PC-3 (cell line): ENCODE measurements at regions not wholly inside any gene's neighbourhood (a gene's known extent, or its start where the extent isn't known, plus 50 kb on each side); places are given as distances from the start of the nearest gene placed in this dataset.
"Not testable (repeated sequence)": the region's sequence is repeated elsewhere in the genome, so short reads cannot be mapped to it uniquely, and the experiment has no call there.

Experiments used
- ATAC-seq: fragments of 200-7000 bp; cut with Tn5 transposase; 2 replicates; pipeline ENCODE4 v1.9.1; 2020; ENCODE audit warnings: mild to moderate bottlenecking, moderate library complexity
- BruUV-seq: library from RNA; stranded (reverse); fragments of 400-500 nt; replicated peaks from 2 replicates; lab custom pipeline; 2021; lab: Mats Ljungman, UMichigan
- CTCF ChIA-PET: fragments of 300-600 bp; sonication (Branson Sonifier 250); formaldehyde crosslinking; loops from one replicate; lab custom pipeline; 2022; ENCODE audit warnings: antibody characterized with exemption; lab: Charles Lee
- POLR2A ChIA-PET: fragments of 300-600 bp; sonication (Branson Sonifier 250); formaldehyde crosslinking; loops from one replicate; lab custom pipeline; 2022; ENCODE audit warnings: antibody characterized with exemption; ENCODE audit not compliant: unreplicated experiment; lab: Charles Lee
- DNase-seq: peaks from one replicate; pipeline ENCODE4 v3.0.0-alpha.2; 2015
- H2AFZ ChIP-seq: fragments of 300-600 bp; sonication (generic); 2 replicates; pipeline ENCODE4 v1.6.0; 2016; ENCODE audit warnings: antibody characterized with exemption, low read length
- H3F3A ChIP-seq: fragments of 300-600 bp; sonication (generic); one replicate; pipeline ENCODE4 v1.6.0; 2017; ENCODE audit warnings: antibody characterized with exemption, low read length, control low read depth, mild to moderate bottlenecking; ENCODE audit not compliant: unreplicated experiment
- H3K27ac ChIP-seq: fragments of 300-600 bp; sonication (generic); 2 replicates; pipeline ENCODE4 v1.5.1; 2016; ENCODE audit warnings: mild to moderate bottlenecking, low read length
- H3K27me3 ChIP-seq: fragments of 300-600 bp; sonication (generic); 2 replicates; pipeline ENCODE4 v1.6.1; 2016; ENCODE audit warnings: low read length, mixed read lengths
- H3K36me3 ChIP-seq: fragments of 300-600 bp; sonication (generic); 2 replicates; pipeline ENCODE4 v1.6.1; 2016; ENCODE audit warnings: low read depth, mixed run types, low read length, mixed read lengths
- H3K4me1 ChIP-seq: fragments of 300-600 bp; sonication (generic); 2 replicates; pipeline ENCODE4 v1.5.1; 2016; ENCODE audit warnings: low read length; ENCODE audit not compliant: insufficient read depth
- H3K4me2 ChIP-seq: fragments of 300-600 bp; sonication (generic); 2 replicates; pipeline ENCODE4 v1.6.0; 2016; ENCODE audit warnings: low read length
- H3K4me3 ChIP-seq: fragments of 300-600 bp; sonication (generic); 2 replicates; pipeline ENCODE4 v1.5.1; 2016; ENCODE audit warnings: mild to moderate bottlenecking, low read length, mixed read lengths
- H3K79me2 ChIP-seq: fragments of 300-600 bp; sonication (generic); 2 replicates; pipeline ENCODE4 v1.6.1; 2017; ENCODE audit warnings: low read length, mixed read lengths
- H3K9ac ChIP-seq: fragments of 300-600 bp; sonication (generic); 2 replicates; pipeline ENCODE4 v1.6.0; 2016; ENCODE audit warnings: mild to moderate bottlenecking, low read length
- H3K9me2 ChIP-seq: fragments of 300-600 bp; sonication (generic); replicated peaks from 2 replicates; pipeline ENCODE4 v1.6.1; 2016; ENCODE audit warnings: mixed run types, low read length, mixed read lengths
- H3K9me3 ChIP-seq: fragments of 300-600 bp; sonication (generic); 2 replicates; pipeline ENCODE4 v1.6.1; 2016; ENCODE audit warnings: low read length, mixed read lengths
- H4K20me1 ChIP-seq: fragments of 300-600 bp; sonication (generic); 2 replicates; pipeline ENCODE4 v1.6.1; 2016; ENCODE audit warnings: low read length, mixed read lengths
- EZH2 ChIP-seq: fragments of 300-600 bp; sonication (generic); IDR thresholded peaks from one replicate; pipeline ENCODE4 v1.6.1; 2017; ENCODE audit warnings: antibody characterized with exemption, mild to moderate bottlenecking, low read length; ENCODE audit not compliant: unreplicated experiment
- EZH2phosphoT487 ChIP-seq: fragments of 300-600 bp; sonication (generic); IDR thresholded peaks from 2 replicates; pipeline ENCODE4 v1.6.1; 2018; ENCODE audit warnings: mild to moderate bottlenecking, antibody characterized with exemption, low read length, borderline replicate concordance
- intact Hi-C: fragments of 100-400 bp; cut with micrococcal nuclease; formaldehyde crosslinking; loops from 2 replicates; pipeline ENCODE4 v1.9.0; 2023
- TF ChIP-seq, protein P1 (sequence below): fragments of 300-600 bp; sonication (generic); conservative IDR thresholded peaks from 2 replicates; pipeline ENCODE4 v1.5.1; 2017; ENCODE audit warnings: antibody characterized with exemption, low read depth, mild to moderate bottlenecking, low read length

DNA sequence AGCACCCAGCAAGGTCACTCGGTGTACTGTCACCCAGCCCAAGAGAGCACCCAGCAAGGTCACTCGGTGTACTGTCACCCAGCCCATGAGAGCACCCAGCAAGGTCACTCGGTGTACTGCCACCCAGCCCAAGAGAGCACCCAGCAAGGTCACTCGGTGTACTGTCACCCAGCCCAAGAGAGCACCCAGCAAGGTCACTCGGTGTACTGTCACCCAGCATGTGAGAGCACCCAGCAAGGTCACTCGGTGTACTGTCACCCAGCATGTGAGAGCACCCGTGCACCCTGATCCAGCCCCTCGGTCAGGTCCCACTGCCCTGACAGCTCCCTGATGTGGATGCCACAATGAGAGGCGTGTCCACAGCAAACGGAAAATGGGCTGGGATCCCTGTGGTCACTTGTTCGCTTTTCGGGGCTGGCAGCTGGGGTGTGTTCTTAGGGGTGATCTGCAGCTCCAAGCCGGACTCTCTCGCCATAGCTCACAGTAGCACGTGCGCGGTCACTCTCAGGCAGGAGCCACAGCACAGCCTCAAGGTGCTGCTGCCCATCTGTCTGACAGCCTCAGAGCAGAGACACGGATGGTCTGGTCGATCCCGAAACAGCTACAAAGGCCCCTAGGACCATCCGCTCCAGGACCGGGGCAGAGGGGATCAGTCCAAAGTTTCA is 324.9 kb downstream of the ADGRD1 start:
- BruUV-seq, ATAC-seq, H3K4me3 ChIP-seq, H3K9me2 ChIP-seq, H3K36me3 ChIP-seq, H3K27ac ChIP-seq, H4K20me1 ChIP-seq, H3K9ac ChIP-seq, CTCF ChIA-PET, DNase-seq, H3K4me1 ChIP-seq, H3K79me2 ChIP-seq, H3K4me2 ChIP-seq, POLR2A ChIA-PET, H3F3A ChIP-seq, H2AFZ ChIP-seq, intact Hi-C loops, H3K9me3 ChIP-seq: not testable (repeated sequence)
- peaks cover 71% of the 10 kb centered on the region for H3K27me3 ChIP-seq

DNA sequence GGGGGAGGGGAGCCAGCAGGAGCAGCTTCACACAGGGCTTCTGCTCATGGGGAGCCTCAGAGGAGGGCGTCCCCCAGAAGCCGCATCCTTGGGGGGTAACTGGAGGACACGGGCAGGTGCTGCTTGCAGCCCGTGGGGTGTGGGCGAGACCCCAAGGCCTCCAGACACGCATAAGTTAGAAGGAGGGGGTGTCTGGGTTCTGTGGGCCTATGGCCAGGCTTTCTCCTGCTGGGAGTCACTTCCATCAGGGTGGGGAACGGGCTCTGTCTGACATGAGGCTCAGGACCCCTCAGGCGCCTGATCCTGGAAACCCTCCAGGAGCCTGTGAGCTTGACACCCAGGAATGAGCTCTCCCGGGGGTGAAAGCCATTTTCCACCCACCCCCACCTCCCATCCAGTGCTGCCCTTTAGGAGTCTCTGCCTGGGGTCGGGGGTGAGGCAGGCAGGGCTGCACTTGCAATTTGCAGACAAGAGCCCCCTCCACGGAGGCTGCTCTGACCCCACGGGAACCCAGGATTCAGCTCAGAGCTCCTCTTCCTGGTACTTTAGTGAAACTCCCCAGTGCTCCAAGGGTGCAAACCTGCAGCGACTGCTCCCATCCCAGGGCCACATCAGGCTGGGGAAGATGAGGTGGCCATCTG is 325.7 kb downstream of the ADGRD1 start:
- no peak overlapping the region for H3K9ac ChIP-seq
- no peak overlapping the region for H3K4me3 ChIP-seq
- no TSS peak for BruUV-seq
- no peaks in the 10 kb centered on the region for H3K36me3 ChIP-seq
- H4K20me1 ChIP-seq, result no peaks in the 10 kb centered on the region
- no peaks in the 10 kb centered on the region for H3K9me3 ChIP-seq
- ATAC-seq, result no peak
- H3K79me2 ChIP-seq, result no peaks in the 10 kb centered on the region
- POLR2A ChIA-PET, result no interaction called here
- no peak overlapping the region for H3K27ac ChIP-seq
- peaks cover 63% of the 10 kb centered on the region for H3K27me3 ChIP-seq
- intact Hi-C loops, result no loop called here
- CTCF ChIA-PET, result no interaction called here
- TF ChIP-seq EZH2phosphoT487 (no peak), EZH2 (no peak)
- TF ChIP-seq, protein P1, sequence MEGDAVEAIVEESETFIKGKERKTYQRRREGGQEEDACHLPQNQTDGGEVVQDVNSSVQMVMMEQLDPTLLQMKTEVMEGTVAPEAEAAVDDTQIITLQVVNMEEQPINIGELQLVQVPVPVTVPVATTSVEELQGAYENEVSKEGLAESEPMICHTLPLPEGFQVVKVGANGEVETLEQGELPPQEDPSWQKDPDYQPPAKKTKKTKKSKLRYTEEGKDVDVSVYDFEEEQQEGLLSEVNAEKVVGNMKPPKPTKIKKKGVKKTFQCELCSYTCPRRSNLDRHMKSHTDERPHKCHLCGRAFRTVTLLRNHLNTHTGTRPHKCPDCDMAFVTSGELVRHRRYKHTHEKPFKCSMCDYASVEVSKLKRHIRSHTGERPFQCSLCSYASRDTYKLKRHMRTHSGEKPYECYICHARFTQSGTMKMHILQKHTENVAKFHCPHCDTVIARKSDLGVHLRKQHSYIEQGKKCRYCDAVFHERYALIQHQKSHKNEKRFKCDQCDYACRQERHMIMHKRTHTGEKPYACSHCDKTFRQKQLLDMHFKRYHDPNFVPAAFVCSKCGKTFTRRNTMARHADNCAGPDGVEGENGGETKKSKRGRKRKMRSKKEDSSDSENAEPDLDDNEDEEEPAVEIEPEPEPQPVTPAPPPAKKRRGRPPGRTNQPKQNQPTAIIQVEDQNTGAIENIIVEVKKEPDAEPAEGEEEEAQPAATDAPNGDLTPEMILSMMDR, result no peak
- H3K9me2 ChIP-seq, result no peaks in the 10 kb centered on the region
- H2AFZ ChIP-seq, result no peak overlapping the region
- H3K4me2 ChIP-seq, result no peak overlapping the region
- no peaks in the 10 kb centered on the region for H3F3A ChIP-seq
- DNase-seq, result no peak
- H3K4me1 ChIP-seq, result no peaks in the 10 kb centered on the region

DNA sequence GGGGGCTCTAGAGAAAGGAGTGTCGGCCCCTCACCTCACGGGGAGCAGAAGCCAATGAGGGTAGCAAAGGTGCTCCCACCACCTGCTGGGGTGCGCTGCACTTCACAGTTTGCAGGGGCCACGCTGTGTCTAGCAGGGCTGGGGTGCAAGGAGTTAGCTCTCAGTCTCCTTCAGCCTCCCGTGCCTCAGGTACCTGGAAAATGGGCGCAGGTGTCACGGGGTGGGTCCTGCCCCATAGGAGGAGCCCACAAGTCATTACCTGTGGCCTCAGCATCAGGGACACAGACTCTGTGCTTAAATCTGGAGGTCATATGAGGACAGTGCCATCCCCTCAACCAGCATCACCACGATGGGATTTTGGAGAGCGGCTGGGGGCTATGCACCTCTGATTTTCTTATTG is 326.7 kb downstream of the ADGRD1 start:
- Histone ChIP-seq H3K9ac (no peak overlapping the region), H3K36me3 (no peaks in the 10 kb centered on the region), H2AFZ (no peak overlapping the region), H3K4me2 (no peak overlapping the region), H3K4me1 (no peaks in the 10 kb centered on the region), H4K20me1 (no peaks in the 10 kb centered on the region), H3K4me3 (no peak overlapping the region), H3K9me2 (no peaks in the 10 kb centered on the region), H3K27me3 (peaks cover 53% of the 10 kb centered on the region), H3K79me2 (no peaks in the 10 kb centered on the region), H3K9me3 (no peaks in the 10 kb centered on the region), H3F3A (no peaks in the 10 kb centered on the region), H3K27ac (no peak overlapping the region)
- no TSS peak for BruUV-seq
- TF ChIP-seq EZH2 (no peak), EZH2phosphoT487 (no peak)
- TF ChIP-seq, protein P1, result no peak
- ChIA-PET CTCF (no interaction called here), POLR2A (no interaction called here)
- intact Hi-C loops, result no loop called here
- no peak for DNase-seq
- no peak for ATAC-seq
